ENCODE measurements at regions not wholly inside any gene's neighbourhood (a gene's known extent, or its start where the extent isn't known, plus 50 kb on each side); places are given as distances from the start of the nearest gene placed in this dataset.

- no peak for TF ChIP-seq SP1 (IDR thresholded peaks at IDR 0.05; ENCODE audit: low read depth, low read length)
- TF ChIP-seq EGR1 (IDR thresholded peaks at IDR 0.05; ENCODE audit: borderline replicate concordance, low read depth, low read length): no peak
Observed at GRCh38 chr10:36469585-36469984, 655.8 kb upstream of the ANKRD30A start (continued).
